Liver (tissue), 8 donors: ENCODE measurements at regions not wholly inside any gene's neighbourhood (a gene's known extent, or its start where the extent isn't known, plus 50 kb on each side); places are given as distances from the start of the nearest gene placed in this dataset.

ENCODE experiments used
- DNase-seq: peaks from one replicate; pipeline ENCODE4 v3.0.0-alpha.2; 2017; ENCODE audit warnings: low spot score
- H3K27ac ChIP-seq, 2 donors: one replicate each; pipeline ENCODE4 v1.7.0; 2013; ENCODE audit warnings: inconsistent platforms in 2 of 2, low read length in 2 of 2, control low read depth in 1 of 2, low read depth in 1 of 2, mild to moderate bottlenecking in 1 of 2
- H3K27me3 ChIP-seq, 4 donors: one replicate each; pipeline versions ENCODE4 v1.6.1 to v1.7.0; 2013; ENCODE audit warnings: low read length in 3 of 4, inconsistent platforms in 1 of 4, mild to moderate bottlenecking in 1 of 4, moderate library complexity in 1 of 4; ENCODE audit not compliant: control insufficient read depth in 4 of 4, insufficient read depth in 4 of 4
- H3K36me3 ChIP-seq, 4 donors: one replicate each; pipeline versions ENCODE4 v1.6.1 to v1.7.0; 2013; ENCODE audit warnings: low read length in 3 of 4, mild to moderate bottlenecking in 3 of 4, low read depth in 1 of 4, moderate library complexity in 1 of 4; ENCODE audit not compliant: control insufficient read depth in 4 of 4, insufficient read depth in 3 of 4
- H3K4me1 ChIP-seq, 4 donors: one replicate each; pipeline versions ENCODE4 v1.6.1 to v1.7.0; 2013; ENCODE audit warnings: low read length in 3 of 4, mild to moderate bottlenecking in 3 of 4, moderate library complexity in 1 of 4; ENCODE audit not compliant: control insufficient read depth in 4 of 4, insufficient read depth in 4 of 4
- H3K4me3 ChIP-seq, 3 donors: one replicate each; pipeline versions ENCODE4 v1.6.1 to v1.7.0; 2013; ENCODE audit warnings: low read length in 3 of 3, control low read depth in 1 of 3, low read depth in 1 of 3, mild to moderate bottlenecking in 1 of 3
- H3K9ac ChIP-seq, 2 donors: one replicate each; pipeline ENCODE4 v1.7.0; 2013; ENCODE audit warnings: low read length in 2 of 2, mild to moderate bottlenecking in 2 of 2, moderate library complexity in 2 of 2, control low read depth in 1 of 2, low read depth in 1 of 2
- H3K9me3 ChIP-seq, 4 donors: one replicate each; pipeline versions ENCODE4 v1.6.1 to v1.7.0; 2013; ENCODE audit warnings: low read length in 3 of 4; ENCODE audit not compliant: control insufficient read depth in 4 of 4
- EGR1 ChIP-seq, 2 donors: IDR thresholded peaks; 2 replicates each; pipeline ENCODE4 v1.6.1; 2016 to 2018; ENCODE audit warnings: antibody characterized with exemption in 2 of 2, low read depth in 2 of 2
- FOXA1 ChIP-seq: IDR thresholded peaks from 2 replicates; pipeline ENCODE4 v1.6.1; 2016; ENCODE audit warnings: antibody characterized with exemption
- FOXA2 ChIP-seq: IDR thresholded peaks from 2 replicates; pipeline ENCODE4 v1.6.1; 2016; ENCODE audit warnings: antibody characterized with exemption
- GABPA ChIP-seq, 2 donors: IDR thresholded peaks in 1 of 2; conservative IDR thresholded peaks in 1 of 2; 2 replicates each; pipeline ENCODE4 v1.6.1; 2016; ENCODE audit warnings: antibody characterized with exemption in 2 of 2, mild to moderate bottlenecking in 1 of 2, moderate library complexity in 1 of 2
- HNF4G ChIP-seq: IDR thresholded peaks from 2 replicates; pipeline ENCODE4 v1.6.1; 2016; ENCODE audit warnings: antibody characterized with exemption
- JUND ChIP-seq, 2 donors: IDR thresholded peaks; 2 replicates each; pipeline ENCODE4 v1.6.1; 2016; ENCODE audit warnings: antibody characterized with exemption in 2 of 2
- RAD21 ChIP-seq, 2 donors: IDR thresholded peaks; 2 replicates each; pipeline ENCODE4 v1.6.1; 2016; ENCODE audit warnings: antibody characterized with exemption in 2 of 2, mild to moderate bottlenecking in 2 of 2
- RXRA ChIP-seq, 2 donors: IDR thresholded peaks; 2 replicates each; pipeline ENCODE4 v1.6.1; 2017 to 2018; ENCODE audit warnings: antibody characterized with exemption in 2 of 2, mild to moderate bottlenecking in 1 of 2
- SP1 ChIP-seq: IDR thresholded peaks from 2 replicates; pipeline ENCODE4 v1.6.1; 2018; ENCODE audit warnings: antibody characterized with exemption, mild to moderate bottlenecking
- TAF1 ChIP-seq: conservative IDR thresholded peaks from 2 replicates; pipeline ENCODE4 v1.6.1; 2016; ENCODE audit warnings: antibody characterized with exemption, mild to moderate bottlenecking
- YY1 ChIP-seq: IDR thresholded peaks from 2 replicates; pipeline ENCODE4 v1.6.1; 2016; ENCODE audit warnings: antibody characterized with exemption, mild to moderate bottlenecking
- WGBS: extraction: QIAGEN DNeasy Blood & Tissue Kit; methylation state at CpG from one replicate; pipeline ENCODE4 v1.1.7; 2013; 5-methylcytosine and 5-hydroxymethylcytosine counted together
- TF ChIP-seq, protein P1 (sequence below): IDR thresholded peaks from 2 replicates; pipeline ENCODE4 v1.6.1; 2016; ENCODE audit warnings: antibody characterized with exemption
- TF ChIP-seq, protein P2 (sequence below): IDR thresholded peaks from 2 replicates; pipeline ENCODE4 v1.6.1; 2016; ENCODE audit warnings: antibody characterized with exemption
- TF ChIP-seq, protein P3 (sequence below): IDR thresholded peaks from 2 replicates; pipeline ENCODE4 v1.6.1; 2016; ENCODE audit warnings: antibody characterized with exemption
- TF ChIP-seq, protein P4 (sequence below): IDR thresholded peaks from 2 replicates; pipeline ENCODE4 v1.6.1; 2016; ENCODE audit warnings: antibody characterized with exemption, mild to moderate bottlenecking
- TF ChIP-seq, protein P5 (sequence below): fragments of 150-350 bp; IDR thresholded peaks from 2 replicates; pipeline ENCODE4 v1.5.1; 2017; ENCODE audit warnings: improper control_type of control experiment, low read depth, low read length; ENCODE audit not compliant: missing input control
- donor health status: healthy.
- donor health status: healthy.
- donor health status: healthy.
- donor health status: healthy.
- donor health status: healthy.

DNA sequence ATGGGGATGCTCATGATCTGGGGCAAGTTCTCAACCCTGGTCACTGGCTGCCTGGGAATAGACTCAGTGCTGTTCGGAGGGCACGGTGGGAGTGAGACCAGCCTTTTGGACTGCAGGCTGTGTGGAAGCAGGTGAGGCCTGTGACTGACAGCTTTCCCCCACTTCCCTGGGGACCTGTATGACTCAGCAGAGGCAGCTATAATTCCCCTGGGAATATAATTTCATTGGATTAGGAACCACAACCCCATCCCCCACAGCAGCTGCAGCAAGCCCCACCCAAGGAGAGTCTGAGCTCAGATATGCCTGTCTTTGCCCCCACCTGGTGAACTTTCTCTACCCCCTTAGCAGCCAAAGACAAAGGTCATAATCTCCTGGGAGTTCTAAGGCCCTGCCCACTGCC, 408.6 kb downstream of the PPP3CA start:
- H3K27ac ChIP-seq, result no peak overlapping the region
- H3K27me3 ChIP-seq, result no peaks in the 10 kb centered on the region
- H3K9me3 ChIP-seq, result peaks cover 0 to 2% (median 0%) of the 10 kb centered on the region in 4 donors
- no peaks in the 10 kb centered on the region for H3K4me1 ChIP-seq
- no peak overlapping the region for H3K4me3 ChIP-seq
- TF ChIP-seq, protein P1, sequence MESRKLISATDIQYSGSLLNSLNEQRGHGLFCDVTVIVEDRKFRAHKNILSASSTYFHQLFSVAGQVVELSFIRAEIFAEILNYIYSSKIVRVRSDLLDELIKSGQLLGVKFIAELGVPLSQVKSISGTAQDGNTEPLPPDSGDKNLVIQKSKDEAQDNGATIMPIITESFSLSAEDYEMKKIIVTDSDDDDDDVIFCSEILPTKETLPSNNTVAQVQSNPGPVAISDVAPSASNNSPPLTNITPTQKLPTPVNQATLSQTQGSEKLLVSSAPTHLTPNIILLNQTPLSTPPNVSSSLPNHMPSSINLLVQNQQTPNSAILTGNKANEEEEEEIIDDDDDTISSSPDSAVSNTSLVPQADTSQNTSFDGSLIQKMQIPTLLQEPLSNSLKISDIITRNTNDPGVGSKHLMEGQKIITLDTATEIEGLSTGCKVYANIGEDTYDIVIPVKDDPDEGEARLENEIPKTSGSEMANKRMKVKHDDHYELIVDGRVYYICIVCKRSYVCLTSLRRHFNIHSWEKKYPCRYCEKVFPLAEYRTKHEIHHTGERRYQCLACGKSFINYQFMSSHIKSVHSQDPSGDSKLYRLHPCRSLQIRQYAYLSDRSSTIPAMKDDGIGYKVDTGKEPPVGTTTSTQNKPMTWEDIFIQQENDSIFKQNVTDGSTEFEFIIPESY, result no peak
- TF ChIP-seq EGR1 (IDR thresholded peaks at IDR 0.05; ENCODE audit: low read depth in 2 of 2) (no peak), JUND (IDR thresholded peaks at IDR 0.05) (no peak), FOXA1 (no peak), SP1 (no peak), YY1 (no peak), RAD21 (IDR thresholded peaks at IDR 0.05) (no peak), HNF4G (no peak), GABPA (IDR thresholded peaks at IDR 0.05 in 1 of 2, conservative IDR thresholded peaks at IDR 0.05 in 1 of 2) (no peak), RXRA (IDR thresholded peaks at IDR 0.05) (no peak), TAF1 (no peak), FOXA2 (no peak)
- TF ChIP-seq, protein P2, sequence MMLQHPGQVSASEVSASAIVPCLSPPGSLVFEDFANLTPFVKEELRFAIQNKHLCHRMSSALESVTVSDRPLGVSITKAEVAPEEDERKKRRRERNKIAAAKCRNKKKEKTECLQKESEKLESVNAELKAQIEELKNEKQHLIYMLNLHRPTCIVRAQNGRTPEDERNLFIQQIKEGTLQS, result no peak
- TF ChIP-seq, protein P3, sequence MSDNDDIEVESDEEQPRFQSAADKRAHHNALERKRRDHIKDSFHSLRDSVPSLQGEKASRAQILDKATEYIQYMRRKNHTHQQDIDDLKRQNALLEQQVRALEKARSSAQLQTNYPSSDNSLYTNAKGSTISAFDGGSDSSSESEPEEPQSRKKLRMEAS, result no peak
- TF ChIP-seq, protein P4, sequence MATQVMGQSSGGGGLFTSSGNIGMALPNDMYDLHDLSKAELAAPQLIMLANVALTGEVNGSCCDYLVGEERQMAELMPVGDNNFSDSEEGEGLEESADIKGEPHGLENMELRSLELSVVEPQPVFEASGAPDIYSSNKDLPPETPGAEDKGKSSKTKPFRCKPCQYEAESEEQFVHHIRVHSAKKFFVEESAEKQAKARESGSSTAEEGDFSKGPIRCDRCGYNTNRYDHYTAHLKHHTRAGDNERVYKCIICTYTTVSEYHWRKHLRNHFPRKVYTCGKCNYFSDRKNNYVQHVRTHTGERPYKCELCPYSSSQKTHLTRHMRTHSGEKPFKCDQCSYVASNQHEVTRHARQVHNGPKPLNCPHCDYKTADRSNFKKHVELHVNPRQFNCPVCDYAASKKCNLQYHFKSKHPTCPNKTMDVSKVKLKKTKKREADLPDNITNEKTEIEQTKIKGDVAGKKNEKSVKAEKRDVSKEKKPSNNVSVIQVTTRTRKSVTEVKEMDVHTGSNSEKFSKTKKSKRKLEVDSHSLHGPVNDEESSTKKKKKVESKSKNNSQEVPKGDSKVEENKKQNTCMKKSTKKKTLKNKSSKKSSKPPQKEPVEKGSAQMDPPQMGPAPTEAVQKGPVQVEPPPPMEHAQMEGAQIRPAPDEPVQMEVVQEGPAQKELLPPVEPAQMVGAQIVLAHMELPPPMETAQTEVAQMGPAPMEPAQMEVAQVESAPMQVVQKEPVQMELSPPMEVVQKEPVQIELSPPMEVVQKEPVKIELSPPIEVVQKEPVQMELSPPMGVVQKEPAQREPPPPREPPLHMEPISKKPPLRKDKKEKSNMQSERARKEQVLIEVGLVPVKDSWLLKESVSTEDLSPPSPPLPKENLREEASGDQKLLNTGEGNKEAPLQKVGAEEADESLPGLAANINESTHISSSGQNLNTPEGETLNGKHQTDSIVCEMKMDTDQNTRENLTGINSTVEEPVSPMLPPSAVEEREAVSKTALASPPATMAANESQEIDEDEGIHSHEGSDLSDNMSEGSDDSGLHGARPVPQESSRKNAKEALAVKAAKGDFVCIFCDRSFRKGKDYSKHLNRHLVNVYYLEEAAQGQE, result no peak
- TF ChIP-seq, protein P5, sequence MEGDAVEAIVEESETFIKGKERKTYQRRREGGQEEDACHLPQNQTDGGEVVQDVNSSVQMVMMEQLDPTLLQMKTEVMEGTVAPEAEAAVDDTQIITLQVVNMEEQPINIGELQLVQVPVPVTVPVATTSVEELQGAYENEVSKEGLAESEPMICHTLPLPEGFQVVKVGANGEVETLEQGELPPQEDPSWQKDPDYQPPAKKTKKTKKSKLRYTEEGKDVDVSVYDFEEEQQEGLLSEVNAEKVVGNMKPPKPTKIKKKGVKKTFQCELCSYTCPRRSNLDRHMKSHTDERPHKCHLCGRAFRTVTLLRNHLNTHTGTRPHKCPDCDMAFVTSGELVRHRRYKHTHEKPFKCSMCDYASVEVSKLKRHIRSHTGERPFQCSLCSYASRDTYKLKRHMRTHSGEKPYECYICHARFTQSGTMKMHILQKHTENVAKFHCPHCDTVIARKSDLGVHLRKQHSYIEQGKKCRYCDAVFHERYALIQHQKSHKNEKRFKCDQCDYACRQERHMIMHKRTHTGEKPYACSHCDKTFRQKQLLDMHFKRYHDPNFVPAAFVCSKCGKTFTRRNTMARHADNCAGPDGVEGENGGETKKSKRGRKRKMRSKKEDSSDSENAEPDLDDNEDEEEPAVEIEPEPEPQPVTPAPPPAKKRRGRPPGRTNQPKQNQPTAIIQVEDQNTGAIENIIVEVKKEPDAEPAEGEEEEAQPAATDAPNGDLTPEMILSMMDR, result no peak
- H3K36me3 ChIP-seq, result no peaks in the 10 kb centered on the region
- no peak overlapping the region for H3K9ac ChIP-seq
- WGBS, result 97% methylated on average over 2 of the region's 2 CpGs
- DNase-seq, result no peak
